ENCODE measurements at regions not wholly inside any gene's neighbourhood (a gene's known extent, or its start where the extent isn't known, plus 50 kb on each side); places are given as distances from the start of the nearest gene placed in this dataset.

DNA sequence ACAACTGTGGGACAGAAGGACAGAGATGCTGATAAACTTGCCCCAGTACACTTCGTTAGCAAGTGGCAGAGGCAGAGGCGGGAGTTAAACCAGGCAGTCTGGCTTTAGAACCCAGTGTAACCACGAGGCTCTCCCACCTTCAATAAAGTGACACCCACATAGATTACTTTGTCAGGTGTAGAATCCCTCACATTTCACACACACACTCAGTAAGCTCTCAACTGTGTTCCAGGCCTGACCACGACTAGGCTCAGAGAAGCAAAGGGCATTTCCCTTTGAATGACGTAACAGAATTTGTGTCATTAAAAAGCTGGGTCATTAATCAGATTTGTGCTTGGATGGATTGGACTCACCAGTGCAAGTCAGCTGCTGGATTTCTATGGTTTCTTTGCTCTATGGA is 118.3 kb upstream of the RCN1 start:
- H3K36me3 ChIP-seq, result no peaks in the 10 kb centered on the region
- intact Hi-C loops (cut with DNase I), result no loop called here
- H3K4me1 ChIP-seq (replicated peaks), result no peaks in the 10 kb centered on the region
- H3K27me3 ChIP-seq (replicated peaks; ENCODE audit: insufficient read depth), result no peaks in the 10 kb centered on the region
- DNase-seq (ENCODE audit: low spot score), result no peak
- no peak overlapping the region for H3K27ac ChIP-seq
- no peak overlapping the region for H3K4me3 ChIP-seq
- H3K9me3 ChIP-seq, result no peaks in the 10 kb centered on the region
- 86% methylated on average over 5 of the region's 5 CpGs for WGBS
- TF ChIP-seq POLR2A (IDR thresholded peaks at IDR 0.05), result no peak
- TF ChIP-seq, protein P1, sequence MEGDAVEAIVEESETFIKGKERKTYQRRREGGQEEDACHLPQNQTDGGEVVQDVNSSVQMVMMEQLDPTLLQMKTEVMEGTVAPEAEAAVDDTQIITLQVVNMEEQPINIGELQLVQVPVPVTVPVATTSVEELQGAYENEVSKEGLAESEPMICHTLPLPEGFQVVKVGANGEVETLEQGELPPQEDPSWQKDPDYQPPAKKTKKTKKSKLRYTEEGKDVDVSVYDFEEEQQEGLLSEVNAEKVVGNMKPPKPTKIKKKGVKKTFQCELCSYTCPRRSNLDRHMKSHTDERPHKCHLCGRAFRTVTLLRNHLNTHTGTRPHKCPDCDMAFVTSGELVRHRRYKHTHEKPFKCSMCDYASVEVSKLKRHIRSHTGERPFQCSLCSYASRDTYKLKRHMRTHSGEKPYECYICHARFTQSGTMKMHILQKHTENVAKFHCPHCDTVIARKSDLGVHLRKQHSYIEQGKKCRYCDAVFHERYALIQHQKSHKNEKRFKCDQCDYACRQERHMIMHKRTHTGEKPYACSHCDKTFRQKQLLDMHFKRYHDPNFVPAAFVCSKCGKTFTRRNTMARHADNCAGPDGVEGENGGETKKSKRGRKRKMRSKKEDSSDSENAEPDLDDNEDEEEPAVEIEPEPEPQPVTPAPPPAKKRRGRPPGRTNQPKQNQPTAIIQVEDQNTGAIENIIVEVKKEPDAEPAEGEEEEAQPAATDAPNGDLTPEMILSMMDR (IDR thresholded peaks at IDR 0.05), result no peak
- TF ChIP-seq POLR2AphosphoS5 (IDR thresholded peaks at IDR 0.05), result no peak

DNA sequence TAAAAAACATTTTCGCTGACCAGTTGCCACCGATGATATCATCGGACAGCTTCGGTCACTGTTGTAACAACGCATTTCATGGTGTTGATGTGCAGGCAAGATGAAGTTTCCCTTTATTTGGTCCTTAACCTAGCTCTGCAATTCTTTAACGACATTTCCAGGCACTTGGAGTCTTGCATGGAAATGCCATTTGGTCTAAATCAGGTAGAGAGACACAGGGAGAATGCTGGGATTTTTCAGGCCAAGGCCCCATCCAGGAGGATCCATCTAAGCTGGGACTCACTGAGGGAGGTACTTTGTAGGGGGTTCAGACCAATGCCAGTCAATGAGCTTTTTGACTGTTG is 121.5 kb upstream of the RCN1 start:
- TF ChIP-seq, protein P1 (IDR thresholded peaks at IDR 0.05), result no peak
- no peak for TF ChIP-seq POLR2AphosphoS5 (IDR thresholded peaks at IDR 0.05)
- no peaks in the 10 kb centered on the region for H3K4me1 ChIP-seq (replicated peaks)
- intact Hi-C loops (cut with DNase I), result no loop called here
- no peak overlapping the region for H3K4me3 ChIP-seq
- no peaks in the 10 kb centered on the region for H3K36me3 ChIP-seq
- no peaks in the 10 kb centered on the region for H3K9me3 ChIP-seq
- H3K27ac ChIP-seq, result no peak overlapping the region
- no peaks in the 10 kb centered on the region for H3K27me3 ChIP-seq (replicated peaks; ENCODE audit: insufficient read depth)
- 63% methylated on average over 6 of the region's 6 CpGs for WGBS
- no peak for DNase-seq (ENCODE audit: low spot score)

DNA sequence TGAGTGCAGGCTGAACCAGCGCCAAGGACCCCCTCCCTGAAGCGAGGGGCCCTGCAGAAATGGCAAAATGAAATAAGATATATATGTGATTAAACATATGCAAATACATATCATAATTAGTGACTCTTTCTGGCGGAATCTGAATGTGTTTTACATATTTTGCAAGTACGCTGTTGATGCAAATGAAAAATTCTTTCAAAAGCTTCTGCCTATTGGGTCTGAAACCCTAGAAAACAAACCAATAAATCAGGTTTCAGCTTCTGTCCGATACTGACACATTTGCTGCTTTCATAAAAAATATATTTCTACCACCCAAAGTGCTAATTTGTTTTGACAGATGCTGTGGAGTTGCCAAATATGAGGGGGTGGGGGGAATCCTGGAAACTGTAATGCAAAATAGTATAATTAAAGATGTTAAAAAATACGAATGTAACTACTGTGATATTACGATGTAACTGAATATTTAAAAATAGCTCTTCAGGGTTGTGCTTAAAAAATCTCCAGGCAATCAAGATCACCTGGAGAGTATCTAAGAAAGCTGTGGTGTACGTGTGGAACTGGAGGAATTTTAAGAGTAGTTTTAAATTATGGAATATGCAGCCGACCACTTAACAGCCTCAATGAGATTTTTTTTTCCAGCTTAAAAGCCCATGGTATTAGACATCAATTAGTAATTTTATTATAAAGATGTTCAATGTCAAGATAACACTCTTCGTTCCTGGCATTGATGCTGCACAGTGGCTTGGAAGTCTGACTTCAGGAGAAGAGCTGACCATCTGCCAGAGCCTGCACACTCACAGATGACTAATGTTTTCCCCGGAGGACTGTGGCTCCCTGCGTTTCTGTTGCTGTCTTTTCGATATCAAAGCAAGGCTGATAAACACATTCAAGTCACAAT is 122.2 kb upstream of the RCN1 start:
- Histone ChIP-seq H3K4me3 (no peak overlapping the region), H3K9me3 (no peaks in the 10 kb centered on the region), H3K27ac (no peak overlapping the region), H3K27me3 (replicated peaks; ENCODE audit: insufficient read depth) (no peaks in the 10 kb centered on the region), H3K4me1 (replicated peaks) (no peaks in the 10 kb centered on the region), H3K36me3 (no peaks in the 10 kb centered on the region)
- WGBS, result 58% methylated on average over 13 of the region's 13 CpGs
- TF ChIP-seq, protein P1 (IDR thresholded peaks at IDR 0.05), result no peak
- no peak for TF ChIP-seq POLR2A (IDR thresholded peaks at IDR 0.05)
- DNase-seq (ENCODE audit: low spot score), result no peak
- intact Hi-C loops (cut with DNase I), result no loop called here

DNA sequence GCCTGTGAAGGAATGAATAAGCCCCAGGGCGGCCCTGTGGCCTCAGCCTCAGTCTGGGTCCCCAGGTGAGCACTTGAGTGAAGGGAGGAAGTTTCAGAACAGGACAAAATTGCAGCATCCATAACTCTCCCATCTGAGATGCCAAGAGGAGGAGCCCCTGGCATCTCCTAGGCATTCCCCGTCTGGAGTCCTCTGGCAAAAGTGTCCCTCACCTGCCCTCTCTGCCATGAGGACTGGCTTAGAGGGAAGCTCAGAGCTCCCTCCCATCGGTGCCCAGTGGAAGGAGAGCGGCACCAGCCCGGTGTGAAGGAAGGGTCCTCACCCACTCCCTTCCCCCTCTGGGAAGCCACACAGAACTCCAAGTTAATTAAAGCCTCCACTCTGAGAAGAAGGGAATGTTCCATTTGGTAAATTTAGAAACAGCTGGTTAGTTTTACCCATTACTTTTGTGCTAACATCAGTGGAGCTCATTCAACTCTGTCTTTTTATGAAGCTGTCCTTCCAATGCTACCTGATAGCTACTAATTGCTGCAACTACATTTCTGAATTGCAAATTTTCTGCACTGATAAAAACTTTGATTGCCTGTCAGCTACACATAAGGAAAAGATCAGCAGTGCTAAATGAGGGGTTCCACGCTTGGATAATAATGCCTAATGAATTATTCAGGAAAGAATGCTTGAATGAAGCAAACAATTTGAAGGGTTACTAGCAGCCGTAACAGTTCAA is 123.3 kb upstream of the RCN1 start:
- Histone ChIP-seq H3K9me3 (no peaks in the 10 kb centered on the region), H3K27me3 (replicated peaks; ENCODE audit: insufficient read depth) (no peaks in the 10 kb centered on the region), H3K4me3 (no peak overlapping the region), H3K4me1 (replicated peaks) (no peaks in the 10 kb centered on the region), H3K36me3 (no peaks in the 10 kb centered on the region), H3K27ac (no peak overlapping the region)
- intact Hi-C loops (cut with DNase I), result no loop called here
- TF ChIP-seq, protein P1 (IDR thresholded peaks at IDR 0.05), result no peak
- TF ChIP-seq POLR2A (IDR thresholded peaks at IDR 0.05), result no peak
- no peak for TF ChIP-seq POLR2AphosphoS5 (IDR thresholded peaks at IDR 0.05)
- WGBS, result 67% methylated on average over 7 of the region's 7 CpGs
- no peak for DNase-seq (ENCODE audit: low spot score)
